ENCODE measurements at regions not wholly inside any gene's neighbourhood (a gene's known extent, or its start where the extent isn't known, plus 50 kb on each side); places are given as distances from the start of the nearest gene placed in this dataset.
A peak's percentile ranks its signal among the peaks of the same experiment; 100 is the strongest.

- TF ChIP-seq USF2 (IDR thresholded peaks at IDR 0.05; ENCODE audit: low read depth, low read length) (0 out of 2 replicates have a peak, but pooled peaks have one; percentile 15), USF2 (CRISPR knock-in tag; IDR thresholded peaks at IDR 0.05; ENCODE audit: borderline replicate concordance) (peak; percentile 72; the same call in 1 of the 2 replicates), NCOA2 (CRISPR knock-in tag; IDR thresholded peaks at IDR 0.05) (peak; percentile 15; the same call in 1 of the 2 replicates), ZNF605 (CRISPR knock-in tag; IDR thresholded peaks at IDR 0.05) (peak; percentile 62; the same call in 1 of the 2 replicates), PITX1 (CRISPR knock-in tag; IDR thresholded peaks at IDR 0.05) (0 out of 2 replicates have a peak, but pooled peaks have one; percentile 15), ZNF33B (CRISPR knock-in tag; IDR thresholded peaks at IDR 0.05) (peak; percentile 70; the same call in 1 of the 2 replicates), SAP130 (CRISPR knock-in tag; IDR thresholded peaks at IDR 0.05; ENCODE audit: low read depth) (peak; percentile 10; the same call in 1 of the 2 replicates), MIER3 (CRISPR knock-in tag; IDR thresholded peaks at IDR 0.05; ENCODE audit: borderline replicate concordance) (peak; percentile 66; the same call in 1 of the 2 replicates), THRA (CRISPR knock-in tag; IDR thresholded peaks at IDR 0.05; ENCODE audit: borderline replicate concordance) (peak; percentile 12; the same call in 1 of the 2 replicates), ZNF770 (CRISPR knock-in tag; IDR thresholded peaks at IDR 0.05) (peak; percentile 41; the same call in 1 of the 2 replicates), ZNF44 (CRISPR knock-in tag; IDR thresholded peaks at IDR 0.05) (peak; percentile 76; the same call in 1 of the 2 replicates), ZFP90 (CRISPR knock-in tag; IDR thresholded peaks at IDR 0.05; ENCODE audit: borderline replicate concordance) (peak; percentile 71; the same call in 1 of the 2 replicates), MED1 (CRISPR knock-in tag; IDR thresholded peaks at IDR 0.05) (peak; percentile 48; the same call in 1 of the 2 replicates), ZNF18 (CRISPR knock-in tag; IDR thresholded peaks at IDR 0.05; ENCODE audit: insufficient replicate concordance) (peak; percentile 63), ZNF629 (CRISPR knock-in tag; conservative IDR thresholded peaks at IDR 0.05) (0 out of 2 replicates have a peak, but pooled peaks have one; percentile 31)
- TF ChIP-seq, protein P1, sequence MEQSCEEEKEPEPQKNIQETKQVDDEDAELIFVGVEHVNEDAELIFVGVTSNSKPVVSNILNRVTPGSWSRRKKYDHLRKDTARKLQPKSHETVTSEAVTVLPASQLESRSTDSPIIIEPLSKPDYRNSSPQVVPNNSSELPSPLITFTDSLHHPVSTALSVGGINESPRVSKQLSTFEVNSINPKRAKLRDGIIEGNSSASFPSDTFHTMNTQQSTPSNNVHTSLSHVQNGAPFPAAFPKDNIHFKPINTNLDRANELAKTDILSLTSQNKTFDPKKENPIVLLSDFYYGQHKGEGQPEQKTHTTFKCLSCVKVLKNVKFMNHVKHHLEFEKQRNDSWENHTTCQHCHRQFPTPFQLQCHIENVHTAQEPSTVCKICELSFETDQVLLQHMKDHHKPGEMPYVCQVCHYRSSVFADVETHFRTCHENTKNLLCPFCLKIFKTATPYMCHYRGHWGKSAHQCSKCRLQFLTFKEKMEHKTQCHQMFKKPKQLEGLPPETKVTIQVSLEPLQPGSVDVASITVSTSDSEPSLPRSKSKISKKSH (CRISPR knock-in tag; IDR thresholded peaks at IDR 0.05; ENCODE audit: borderline replicate concordance) = peak; percentile 83; the same call in 1 of the 2 replicates
- TF ChIP-seq, protein P2, sequence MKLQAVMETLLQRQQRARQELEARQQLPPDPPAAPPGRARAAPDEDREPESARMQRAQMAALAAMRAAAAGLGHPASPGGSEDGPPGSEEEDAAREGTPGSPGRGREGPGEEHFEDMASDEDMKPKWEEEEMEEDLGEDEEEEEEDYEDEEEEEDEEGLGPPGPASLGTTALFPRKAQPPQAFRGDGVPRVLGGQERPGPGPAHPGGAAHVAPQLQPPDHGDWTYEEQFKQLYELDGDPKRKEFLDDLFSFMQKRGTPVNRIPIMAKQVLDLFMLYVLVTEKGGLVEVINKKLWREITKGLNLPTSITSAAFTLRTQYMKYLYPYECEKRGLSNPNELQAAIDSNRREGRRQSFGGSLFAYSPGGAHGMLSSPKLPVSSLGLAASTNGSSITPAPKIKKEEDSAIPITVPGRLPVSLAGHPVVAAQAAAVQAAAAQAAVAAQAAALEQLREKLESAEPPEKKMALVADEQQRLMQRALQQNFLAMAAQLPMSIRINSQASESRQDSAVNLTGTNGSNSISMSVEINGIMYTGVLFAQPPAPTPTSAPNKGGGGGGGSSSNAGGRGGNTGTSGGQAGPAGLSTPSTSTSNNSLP (IDR thresholded peaks at IDR 0.05; ENCODE audit: low read depth, low read length) = peak; percentile 13; the same call in 1 of the 2 replicates
These were observed 130.3 kb downstream of the LAT start (continued) for GRCh38 chr16:29114989-29115801.

Data from HepG2 (cell line).